Prostate gland (tissue), 2 donors: ENCODE measurements at regions not wholly inside any gene's neighbourhood (a gene's known extent, or its start where the extent isn't known, plus 50 kb on each side); places are given as distances from the start of the nearest gene placed in this dataset.

ENCODE experiments used
- POLR2A ChIP-seq: fragments of 450-650 bp; IDR thresholded peaks from one replicate; pipeline ENCODE4 v1.6.1; 2016; ENCODE audit warnings: antibody characterized with exemption, mild to moderate bottlenecking
- POLR2AphosphoS5 ChIP-seq: sonication (generic); formaldehyde crosslinking; IDR thresholded peaks from one replicate; pipeline ENCODE4 v1.6.1; 2017; ENCODE audit warnings: antibody characterized with exemption
- TF ChIP-seq, protein P1 (sequence below), 4 experiments: fragments of 200-600 bp in 2 of 4; fragments of 450-650 bp in 2 of 4; sonication (generic) in 2 of 4; IDR thresholded peaks; 1 replicate in 3 of 4; 2 replicates in 1 of 4; pipeline ENCODE4 v1.5.1; 2016 to 2019; ENCODE audit warnings: antibody characterized with exemption in 4 of 4, mild to moderate bottlenecking in 2 of 4, moderate library complexity in 2 of 4

GRCh38 chr18:66735933-66736332 lies 132.0 kb upstream of the CDH19 start:
- TF ChIP-seq POLR2A (no peak), POLR2AphosphoS5 (no peak)
- TF ChIP-seq, protein P1, sequence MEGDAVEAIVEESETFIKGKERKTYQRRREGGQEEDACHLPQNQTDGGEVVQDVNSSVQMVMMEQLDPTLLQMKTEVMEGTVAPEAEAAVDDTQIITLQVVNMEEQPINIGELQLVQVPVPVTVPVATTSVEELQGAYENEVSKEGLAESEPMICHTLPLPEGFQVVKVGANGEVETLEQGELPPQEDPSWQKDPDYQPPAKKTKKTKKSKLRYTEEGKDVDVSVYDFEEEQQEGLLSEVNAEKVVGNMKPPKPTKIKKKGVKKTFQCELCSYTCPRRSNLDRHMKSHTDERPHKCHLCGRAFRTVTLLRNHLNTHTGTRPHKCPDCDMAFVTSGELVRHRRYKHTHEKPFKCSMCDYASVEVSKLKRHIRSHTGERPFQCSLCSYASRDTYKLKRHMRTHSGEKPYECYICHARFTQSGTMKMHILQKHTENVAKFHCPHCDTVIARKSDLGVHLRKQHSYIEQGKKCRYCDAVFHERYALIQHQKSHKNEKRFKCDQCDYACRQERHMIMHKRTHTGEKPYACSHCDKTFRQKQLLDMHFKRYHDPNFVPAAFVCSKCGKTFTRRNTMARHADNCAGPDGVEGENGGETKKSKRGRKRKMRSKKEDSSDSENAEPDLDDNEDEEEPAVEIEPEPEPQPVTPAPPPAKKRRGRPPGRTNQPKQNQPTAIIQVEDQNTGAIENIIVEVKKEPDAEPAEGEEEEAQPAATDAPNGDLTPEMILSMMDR (IDR thresholded peaks at IDR 0.05), result no peak
